ENCODE measurements at regions not wholly inside any gene's neighbourhood (a gene's known extent, or its start where the extent isn't known, plus 50 kb on each side); places are given as distances from the start of the nearest gene placed in this dataset.

- H3K4me1 Mint-ChIP-seq (ENCODE audit: unreplicated experiment) = peaks cover under 1% of the 10 kb centered on the region
- DNase-seq (ENCODE audit: extremely low spot score, unreplicated experiment) = no peak
- no peaks in the 10 kb centered on the region for H3K27me3 Mint-ChIP-seq (ENCODE audit: unreplicated experiment)
Measured at GRCh38 chr15:99911816-99912215, 178.6 kb upstream of the LYSMD4 start.

GRCh38 chr15:99909592-99910295, 176.5 kb upstream of the LYSMD4 start:
- H3K4me3 Mint-ChIP-seq (ENCODE audit: unreplicated experiment) = no peak overlapping the region
- no peak overlapping the region for H3K27ac Mint-ChIP-seq (ENCODE audit: unreplicated experiment)
- H3K9me3 Mint-ChIP-seq (ENCODE audit: unreplicated experiment) = no peaks in the 10 kb centered on the region
- H3K4me1 Mint-ChIP-seq (ENCODE audit: unreplicated experiment) = no peaks in the 10 kb centered on the region
- TF ChIP-seq CTCF (IDR thresholded peaks at IDR 0.05) = peak; percentile 37
- no peaks in the 10 kb centered on the region for H3K36me3 Mint-ChIP-seq (ENCODE audit: unreplicated experiment)
- H3K27me3 Mint-ChIP-seq (ENCODE audit: unreplicated experiment) = peaks cover 3% of the 10 kb centered on the region
- no peak for DNase-seq (ENCODE audit: extremely low spot score, unreplicated experiment)

More at GRCh38 chr15:99911816-99912215, 178.6 kb upstream of the LYSMD4 start:
- Mint-ChIP-seq H3K9me3 (ENCODE audit: unreplicated experiment) (no peaks in the 10 kb centered on the region), H3K36me3 (ENCODE audit: unreplicated experiment) (no peaks in the 10 kb centered on the region), H3K27ac (ENCODE audit: unreplicated experiment) (no peak overlapping the region), H3K4me3 (ENCODE audit: unreplicated experiment) (no peak overlapping the region)
- TF ChIP-seq CTCF (IDR thresholded peaks at IDR 0.05) = no peak

GRCh38 chr15:99907698-99908097, 174.5 kb upstream of the LYSMD4 start:
- H3K27me3 Mint-ChIP-seq (ENCODE audit: unreplicated experiment) = peaks cover 6% of the 10 kb centered on the region
- no peaks in the 10 kb centered on the region for H3K9me3 Mint-ChIP-seq (ENCODE audit: unreplicated experiment)
- H3K27ac Mint-ChIP-seq (ENCODE audit: unreplicated experiment) = no peak overlapping the region
- no peaks in the 10 kb centered on the region for H3K4me1 Mint-ChIP-seq (ENCODE audit: unreplicated experiment)
- no peaks in the 10 kb centered on the region for H3K36me3 Mint-ChIP-seq (ENCODE audit: unreplicated experiment)
- no peak for TF ChIP-seq CTCF (IDR thresholded peaks at IDR 0.05)
- DNase-seq (ENCODE audit: extremely low spot score, unreplicated experiment) = no peak
- no peak overlapping the region for H3K4me3 Mint-ChIP-seq (ENCODE audit: unreplicated experiment)

GRCh38 chr15:99906793-99907192, 173.6 kb upstream of the LYSMD4 start:
- Mint-ChIP-seq H3K4me3 (ENCODE audit: unreplicated experiment) (no peak overlapping the region), H3K4me1 (ENCODE audit: unreplicated experiment) (no peaks in the 10 kb centered on the region), H3K9me3 (ENCODE audit: unreplicated experiment) (no peaks in the 10 kb centered on the region), H3K27me3 (ENCODE audit: unreplicated experiment) (peaks cover 6% of the 10 kb centered on the region), H3K36me3 (ENCODE audit: unreplicated experiment) (no peaks in the 10 kb centered on the region), H3K27ac (ENCODE audit: unreplicated experiment) (no peak overlapping the region)
- no peak for TF ChIP-seq CTCF (IDR thresholded peaks at IDR 0.05)
- DNase-seq (ENCODE audit: extremely low spot score, unreplicated experiment) = no peak

GRCh38 chr15:99906311-99906710, 173.1 kb upstream of the LYSMD4 start:
- Mint-ChIP-seq H3K36me3 (ENCODE audit: unreplicated experiment) (no peaks in the 10 kb centered on the region), H3K27ac (ENCODE audit: unreplicated experiment) (no peak overlapping the region), H3K4me1 (ENCODE audit: unreplicated experiment) (no peaks in the 10 kb centered on the region), H3K4me3 (ENCODE audit: unreplicated experiment) (no peak overlapping the region), H3K27me3 (ENCODE audit: unreplicated experiment) (peaks cover 6% of the 10 kb centered on the region), H3K9me3 (ENCODE audit: unreplicated experiment) (no peaks in the 10 kb centered on the region)
- no peak for DNase-seq (ENCODE audit: extremely low spot score, unreplicated experiment)
- no peak for TF ChIP-seq CTCF (IDR thresholded peaks at IDR 0.05)

Measured in osteocyte (in vitro differentiated cells).